ENCODE measurements at regions not wholly inside any gene's neighbourhood (a gene's known extent, or its start where the extent isn't known, plus 50 kb on each side); places are given as distances from the start of the nearest gene placed in this dataset. TPM values are rescaled to one million over a fixed set of nuclear protein-coding genes. Genes with fewer than 3 reads are reported as not detected.

Small RNAs in the stretch of these regions (microRNA-seq; reads per million reads assigned to microRNA genes)
- gene RN7SKP42 (ENCODE audit: insufficient read depth, insufficient read length) (not detected), gene RNU6-989P (ENCODE audit: insufficient read depth, insufficient read length) (not detected)

Small RNAs in the stretch of these regions (small RNA-seq; reads per million reads assigned to genes)
- gene RN7SKP42, result 0 to 0.60 (median 0) reads per million in 5 experiments
- 0 reads per million in 5 experiments for gene RNU6-989P
